ENCODE measurements at regions not wholly inside any gene's neighbourhood (a gene's known extent, or its start where the extent isn't known, plus 50 kb on each side); places are given as distances from the start of the nearest gene placed in this dataset.

DNA sequence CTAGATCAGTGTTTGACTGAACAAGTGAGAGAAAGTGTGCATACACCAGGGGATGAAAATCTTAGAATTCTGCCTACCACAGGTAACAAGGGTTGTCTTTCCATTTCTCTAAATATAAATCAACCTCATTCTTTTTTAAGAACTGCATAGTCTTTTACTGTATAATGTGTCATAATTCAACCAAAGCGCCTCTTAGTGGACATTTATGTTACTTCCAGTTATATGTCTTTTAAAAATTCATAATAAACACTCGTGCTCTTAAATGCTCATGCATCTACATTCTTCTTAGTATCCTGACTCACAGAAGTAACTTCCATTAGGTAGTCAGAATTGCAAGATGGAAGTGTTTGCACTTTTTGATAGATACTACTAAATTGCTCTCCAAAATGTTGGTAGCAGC lies 76.2 kb downstream of the CHRNA1 start:
- no peak overlapping the region for H3K4me3 ChIP-seq (ENCODE audit: low read depth, low read length)
- TF ChIP-seq CTCF (IDR thresholded peaks at IDR 0.05; ENCODE audit: low read depth, low read length): no peak; the same call in 1 of the 2 replicates

DNA sequence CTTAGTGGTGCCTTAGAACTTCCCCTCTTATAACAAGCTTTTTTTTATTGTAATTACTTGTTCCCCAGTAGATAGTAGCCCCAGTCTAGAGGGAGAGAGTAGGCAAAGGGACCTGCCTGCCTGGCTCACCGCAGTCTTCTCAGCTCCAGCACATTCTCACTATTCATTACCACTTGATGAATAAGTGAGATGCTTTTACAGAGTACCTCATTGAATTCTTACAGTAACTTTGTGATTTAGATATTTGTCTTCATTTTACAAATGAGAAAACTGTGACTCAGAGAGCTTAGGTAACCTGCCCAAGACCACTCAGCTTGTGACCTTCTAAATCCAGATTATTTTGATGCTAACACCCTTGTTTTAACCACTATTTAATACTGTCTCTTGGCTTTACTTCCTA lies 77.8 kb downstream of the CHRNA1 start:
- no peak overlapping the region for H3K4me3 ChIP-seq (ENCODE audit: low read depth, low read length)
- no peak for TF ChIP-seq CTCF (IDR thresholded peaks at IDR 0.05; ENCODE audit: low read depth, low read length)

- TF ChIP-seq CTCF (IDR thresholded peaks at IDR 0.05; ENCODE audit: low read depth, low read length): no peak
- peak overlapping the region; percentile 82 for H3K4me3 ChIP-seq (ENCODE audit: low read depth, low read length)
Measured at GRCh38 chr2:174683392-174683759, 80.9 kb downstream of the CHRNA1 start.

DNA sequence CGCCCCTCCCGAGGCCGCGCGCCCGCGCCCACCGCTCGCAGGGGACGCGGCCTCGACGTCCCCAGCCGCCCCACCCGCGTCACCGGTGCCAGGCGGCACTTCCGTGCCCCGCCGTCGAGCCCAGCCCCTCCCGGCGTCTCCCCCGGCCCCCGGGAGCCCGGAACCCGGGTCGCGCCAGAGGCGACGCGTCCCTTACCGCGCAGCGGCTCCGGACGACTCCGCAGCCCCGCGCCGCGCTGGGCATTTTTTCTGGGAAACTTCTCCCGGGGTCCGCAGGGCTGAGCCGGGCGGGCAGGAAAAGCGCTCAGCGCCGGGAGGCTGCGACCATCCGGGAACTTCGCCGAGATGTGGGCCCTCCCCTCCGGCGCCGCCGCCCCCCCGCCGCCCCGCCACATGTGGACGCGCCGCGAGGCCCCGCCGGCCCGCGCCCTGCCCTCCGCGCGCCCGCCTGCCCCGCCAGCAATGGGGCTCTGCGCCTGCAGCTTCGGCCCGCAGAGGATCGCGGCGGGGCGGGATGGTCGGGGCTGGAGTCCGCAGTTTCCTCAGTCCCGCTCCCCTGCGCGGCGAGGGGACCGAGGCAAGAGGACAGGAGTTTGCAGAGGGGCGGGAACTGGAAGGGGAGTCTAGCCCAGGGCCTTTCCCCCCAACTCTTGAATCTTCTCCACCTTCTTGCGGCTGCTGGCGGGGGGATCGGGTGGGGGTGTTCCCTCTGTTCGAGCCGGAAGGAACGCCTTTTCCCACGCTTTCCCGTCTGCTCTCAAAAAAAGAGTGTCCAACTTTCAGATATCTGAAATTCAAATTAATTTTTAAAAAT lies 81.5 kb downstream of the CHRNA1 start:
- no peak for TF ChIP-seq CTCF (IDR thresholded peaks at IDR 0.05; ENCODE audit: low read depth, low read length)
- H3K4me3 ChIP-seq (ENCODE audit: low read depth, low read length): peak overlapping the region; percentile 82

DNA sequence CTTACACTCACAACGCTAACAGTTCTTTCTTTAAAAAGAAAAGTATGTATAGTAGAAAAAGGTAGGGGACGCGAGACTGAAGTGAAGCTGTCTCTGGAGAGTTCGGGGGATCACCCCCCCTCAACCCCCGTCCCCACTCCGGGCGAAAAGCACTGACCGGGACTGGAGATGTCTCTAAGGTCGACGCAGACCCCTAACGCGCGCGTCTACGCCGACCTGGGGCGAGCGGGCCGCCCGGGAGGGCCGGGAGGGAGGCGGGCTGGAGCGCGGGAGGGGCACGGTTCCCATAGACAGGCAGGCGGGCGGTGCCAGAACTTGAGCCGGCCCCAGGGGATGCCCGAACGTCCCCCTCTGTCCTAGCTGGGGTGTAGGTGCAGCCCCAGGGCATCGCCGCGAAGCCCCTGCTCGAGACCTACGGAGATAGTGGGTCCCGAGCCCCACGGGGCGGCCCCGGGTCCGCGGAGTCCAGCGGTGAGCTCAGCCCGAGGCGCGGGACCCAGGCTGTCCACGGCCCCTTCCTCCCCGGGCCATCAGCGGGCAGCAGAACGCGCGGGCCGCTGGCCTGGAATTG lies 82.2 kb downstream of the CHRNA1 start:
- H3K4me3 ChIP-seq (ENCODE audit: low read depth, low read length): peak overlapping the region; percentile 82
- TF ChIP-seq CTCF (IDR thresholded peaks at IDR 0.05; ENCODE audit: low read depth, low read length): no peak

- H3K4me3 ChIP-seq (ENCODE audit: low read depth, low read length): peak overlapping the region; percentile 82
- no peak for TF ChIP-seq CTCF (IDR thresholded peaks at IDR 0.05; ENCODE audit: low read depth, low read length)
Measured at GRCh38 chr2:174681099-174682006, 82.9 kb downstream of the CHRNA1 start.
